KMS-11 (cell line): ENCODE measurements at regions not wholly inside any gene's neighbourhood (a gene's known extent, or its start where the extent isn't known, plus 50 kb on each side); places are given as distances from the start of the nearest gene placed in this dataset.

Experiments used
- H2AFZ ChIP-seq: fragments of 200-600 bp; sonication (generic); 2 replicates; pipeline ENCODE4 v1.6.1; 2016; ENCODE audit warnings: antibody characterized with exemption, mixed run types, low read depth
- H3K27ac ChIP-seq: fragments of 200-600 bp; sonication (generic); 2 replicates; pipeline ENCODE4 v1.6.1; 2016; ENCODE audit warnings: mild to moderate bottlenecking, mixed run types
- H3K27me3 ChIP-seq: fragments of 200-600 bp; sonication (generic); 2 replicates; pipeline ENCODE4 v1.6.1; 2017; ENCODE audit warnings: mild to moderate bottlenecking, low read depth, mixed run types, moderate library complexity; ENCODE audit not compliant: insufficient read depth
- H3K36me3 ChIP-seq: fragments of 200-600 bp; sonication (generic); 2 replicates; pipeline ENCODE4 v1.6.1; 2017; ENCODE audit warnings: mild to moderate bottlenecking, mixed run types; ENCODE audit not compliant: insufficient read depth
- H3K4me1 ChIP-seq: fragments of 200-600 bp; sonication (generic); 2 replicates; pipeline ENCODE4 v1.6.1; 2016; ENCODE audit warnings: mild to moderate bottlenecking, low read depth, mixed run types; ENCODE audit not compliant: poor library complexity, severe bottlenecking
- H3K4me2 ChIP-seq: fragments of 200-600 bp; sonication (generic); 2 replicates; pipeline ENCODE4 v1.7.0; 2016; ENCODE audit warnings: mild to moderate bottlenecking, mixed run types
- H3K4me3 ChIP-seq: fragments of 200-600 bp; sonication (generic); IDR thresholded peaks from 2 replicates; pipeline ENCODE4 v1.6.1; 2017; ENCODE audit warnings: low read depth, low read length, mixed read lengths; ENCODE audit not compliant: insufficient read depth
- H3K79me2 ChIP-seq: fragments of 200-600 bp; sonication (generic); 2 replicates; pipeline ENCODE4 v1.6.1; 2016; ENCODE audit warnings: low read depth, mixed run types; ENCODE audit not compliant: insufficient read depth
- H3K9ac ChIP-seq: fragments of 200-600 bp; sonication (generic); 2 replicates; pipeline ENCODE4 v1.6.1; 2016; ENCODE audit warnings: mild to moderate bottlenecking, mixed run types
- H4K20me1 ChIP-seq: fragments of 200-600 bp; sonication (generic); 2 replicates; pipeline ENCODE4 v1.6.1; 2016; ENCODE audit warnings: mild to moderate bottlenecking, mixed run types; ENCODE audit not compliant: insufficient read depth
- TF ChIP-seq, protein P1 (sequence below): fragments of 200-600 bp; sonication (generic); conservative IDR thresholded peaks from 2 replicates; pipeline ENCODE4 v1.6.1; 2017; ENCODE audit warnings: low read depth, mild to moderate bottlenecking, antibody characterized with exemption, low read length, moderate library complexity, mixed read lengths

DNA sequence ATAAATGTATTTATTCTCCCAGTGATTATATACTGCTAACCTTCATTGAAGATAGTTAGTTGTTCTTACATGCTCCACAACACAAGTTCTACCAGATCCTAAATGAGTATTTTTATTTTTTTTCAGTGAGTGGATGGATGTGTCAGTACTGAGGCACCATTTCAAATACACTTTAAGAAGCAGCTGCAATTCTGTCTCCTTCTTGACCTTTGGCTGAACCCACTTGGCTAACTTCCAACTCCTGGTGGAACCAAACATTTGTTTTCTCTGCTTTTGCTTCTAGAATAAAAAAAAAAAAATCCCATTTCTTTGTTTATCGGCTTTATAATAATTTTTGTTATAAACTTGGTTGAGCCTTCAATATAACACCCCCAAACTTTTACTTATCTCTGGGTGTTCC is 458.3 kb upstream of the MAP3K7 start:
- Histone ChIP-seq H3K36me3 (no peaks in the 10 kb centered on the region), H3K9ac (no peak overlapping the region), H3K27me3 (no peaks in the 10 kb centered on the region), H3K4me3 (no peak overlapping the region), H3K4me1 (peaks cover 13% of the 10 kb centered on the region), H3K4me2 (no peak overlapping the region; the same call in 1 of the 2 replicates), H4K20me1 (no peaks in the 10 kb centered on the region), H3K27ac (no peak overlapping the region), H2AFZ (no peak overlapping the region), H3K79me2 (no peaks in the 10 kb centered on the region)
- TF ChIP-seq, protein P1, sequence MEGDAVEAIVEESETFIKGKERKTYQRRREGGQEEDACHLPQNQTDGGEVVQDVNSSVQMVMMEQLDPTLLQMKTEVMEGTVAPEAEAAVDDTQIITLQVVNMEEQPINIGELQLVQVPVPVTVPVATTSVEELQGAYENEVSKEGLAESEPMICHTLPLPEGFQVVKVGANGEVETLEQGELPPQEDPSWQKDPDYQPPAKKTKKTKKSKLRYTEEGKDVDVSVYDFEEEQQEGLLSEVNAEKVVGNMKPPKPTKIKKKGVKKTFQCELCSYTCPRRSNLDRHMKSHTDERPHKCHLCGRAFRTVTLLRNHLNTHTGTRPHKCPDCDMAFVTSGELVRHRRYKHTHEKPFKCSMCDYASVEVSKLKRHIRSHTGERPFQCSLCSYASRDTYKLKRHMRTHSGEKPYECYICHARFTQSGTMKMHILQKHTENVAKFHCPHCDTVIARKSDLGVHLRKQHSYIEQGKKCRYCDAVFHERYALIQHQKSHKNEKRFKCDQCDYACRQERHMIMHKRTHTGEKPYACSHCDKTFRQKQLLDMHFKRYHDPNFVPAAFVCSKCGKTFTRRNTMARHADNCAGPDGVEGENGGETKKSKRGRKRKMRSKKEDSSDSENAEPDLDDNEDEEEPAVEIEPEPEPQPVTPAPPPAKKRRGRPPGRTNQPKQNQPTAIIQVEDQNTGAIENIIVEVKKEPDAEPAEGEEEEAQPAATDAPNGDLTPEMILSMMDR: no peak

DNA sequence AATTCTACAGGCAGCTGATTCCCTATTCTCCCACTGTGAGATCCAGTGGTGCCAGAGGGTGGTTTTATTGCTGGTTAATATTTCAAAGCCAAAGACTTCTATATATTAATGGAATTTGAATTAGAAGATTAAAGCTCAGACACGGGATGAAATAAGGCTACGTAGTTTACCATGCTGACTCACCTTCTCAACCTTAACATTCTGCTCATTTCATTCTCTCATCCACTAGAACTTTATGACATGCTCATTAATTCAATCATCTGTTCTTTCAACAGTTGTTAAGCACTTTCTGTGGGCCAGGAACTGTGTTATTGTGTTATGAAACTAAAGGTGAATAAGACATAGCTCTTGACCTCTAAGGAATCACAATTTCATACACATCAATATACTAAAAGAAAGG is 456.9 kb upstream of the MAP3K7 start:
- TF ChIP-seq, protein P1: no peak
- H3K9ac ChIP-seq: no peak overlapping the region
- no peak overlapping the region for H3K4me3 ChIP-seq
- no peak overlapping the region for H3K4me2 ChIP-seq
- H4K20me1 ChIP-seq: no peaks in the 10 kb centered on the region
- H2AFZ ChIP-seq: no peak overlapping the region
- no peaks in the 10 kb centered on the region for H3K79me2 ChIP-seq
- no peaks in the 10 kb centered on the region for H3K36me3 ChIP-seq
- no peak overlapping the region for H3K27ac ChIP-seq
- H3K4me1 ChIP-seq: peaks cover 13% of the 10 kb centered on the region
- H3K27me3 ChIP-seq: no peaks in the 10 kb centered on the region

- Histone ChIP-seq H3K9ac (no peak overlapping the region), H3K79me2 (no peaks in the 10 kb centered on the region), H3K4me2 (no peak overlapping the region), H3K36me3 (no peaks in the 10 kb centered on the region), H3K4me3 (no peak overlapping the region), H3K27me3 (no peaks in the 10 kb centered on the region), H4K20me1 (no peaks in the 10 kb centered on the region), H3K27ac (no peak overlapping the region), H2AFZ (no peak overlapping the region), H3K4me1 (peaks cover 13% of the 10 kb centered on the region)
- TF ChIP-seq, protein P1: no peak
Observed at GRCh38 chr6:91042656-91043055, 455.8 kb upstream of the MAP3K7 start.

- H3K4me3 ChIP-seq: no peak overlapping the region
- no peak overlapping the region for H3K27ac ChIP-seq
- no peaks in the 10 kb centered on the region for H3K79me2 ChIP-seq
- H3K27me3 ChIP-seq: no peaks in the 10 kb centered on the region
- no peak overlapping the region for H3K9ac ChIP-seq
- no peak overlapping the region for H2AFZ ChIP-seq
- TF ChIP-seq, protein P1: no peak
- H3K4me2 ChIP-seq: no peak overlapping the region
- no peaks in the 10 kb centered on the region for H4K20me1 ChIP-seq
- no peaks in the 10 kb centered on the region for H3K4me1 ChIP-seq
- H3K36me3 ChIP-seq: no peaks in the 10 kb centered on the region
Observed at GRCh38 chr6:91033964-91034363, 447.1 kb upstream of the MAP3K7 start.
